Astrocyte (in vitro differentiated cells and primary cell): ENCODE measurements at regions not wholly inside any gene's neighbourhood (a gene's known extent, or its start where the extent isn't known, plus 50 kb on each side); places are given as distances from the start of the nearest gene placed in this dataset.

Experiments used
- CTCF ChIP-seq: IDR thresholded peaks from 2 replicates; pipeline ENCODE4 v1.5.1; 2011; ENCODE audit warnings: low read depth, mild to moderate bottlenecking, inconsistent platforms, low read length, moderate library complexity; ENCODE audit not compliant: insufficient read depth
- EZH2 ChIP-seq: IDR thresholded peaks from 2 replicates; pipeline ENCODE4 v1.6.1; 2012; ENCODE audit warnings: mild to moderate bottlenecking, low read length, inconsistent platforms; ENCODE audit not compliant: insufficient read depth

GRCh38 chr7:121505540-121506182 is 109.6 kb upstream of the FAM3C start:
- no peak for TF ChIP-seq CTCF
- TF ChIP-seq EZH2, result no peak
